ENCODE measurements at regions not wholly inside any gene's neighbourhood (a gene's known extent, or its start where the extent isn't known, plus 50 kb on each side); places are given as distances from the start of the nearest gene placed in this dataset.

GRCh38 chr4:167623241-167623572 lies 388.9 kb upstream of the SPOCK3 start:
- TF ChIP-seq ZFP37 (tag by site-specific recombination; IDR thresholded peaks at IDR 0.05) (no peak), KLF16 (tag by site-specific recombination; IDR thresholded peaks at IDR 0.05) (no peak), CTCF (tag by site-specific recombination; IDR thresholded peaks at IDR 0.05) (no peak), ZNF362 (tag by site-specific recombination; IDR thresholded peaks at IDR 0.05) (no peak), ZSCAN30 (tag by site-specific recombination; IDR thresholded peaks at IDR 0.05) (no peak), ZNF202 (tag by site-specific recombination; IDR thresholded peaks at IDR 0.05; ENCODE audit: borderline replicate concordance) (no peak), FEZF1 (tag by site-specific recombination; IDR thresholded peaks at IDR 0.05) (no peak), TCF7L2 (IDR thresholded peaks at IDR 0.05; ENCODE audit: borderline replicate concordance, low read depth, low read length) (no peak), GLI4 (tag by site-specific recombination; IDR thresholded peaks at IDR 0.05) (no peak), ZNF658 (tag by site-specific recombination; IDR thresholded peaks at IDR 0.05) (no peak), ZNF140 (tag by site-specific recombination; IDR thresholded peaks at IDR 0.05) (no peak), ZNF302 (tag by site-specific recombination; IDR thresholded peaks at IDR 0.05; ENCODE audit: low read depth) (no peak), ZBTB21 (tag by site-specific recombination; IDR thresholded peaks at IDR 0.05) (no peak)
- TF ChIP-seq, protein P1, sequence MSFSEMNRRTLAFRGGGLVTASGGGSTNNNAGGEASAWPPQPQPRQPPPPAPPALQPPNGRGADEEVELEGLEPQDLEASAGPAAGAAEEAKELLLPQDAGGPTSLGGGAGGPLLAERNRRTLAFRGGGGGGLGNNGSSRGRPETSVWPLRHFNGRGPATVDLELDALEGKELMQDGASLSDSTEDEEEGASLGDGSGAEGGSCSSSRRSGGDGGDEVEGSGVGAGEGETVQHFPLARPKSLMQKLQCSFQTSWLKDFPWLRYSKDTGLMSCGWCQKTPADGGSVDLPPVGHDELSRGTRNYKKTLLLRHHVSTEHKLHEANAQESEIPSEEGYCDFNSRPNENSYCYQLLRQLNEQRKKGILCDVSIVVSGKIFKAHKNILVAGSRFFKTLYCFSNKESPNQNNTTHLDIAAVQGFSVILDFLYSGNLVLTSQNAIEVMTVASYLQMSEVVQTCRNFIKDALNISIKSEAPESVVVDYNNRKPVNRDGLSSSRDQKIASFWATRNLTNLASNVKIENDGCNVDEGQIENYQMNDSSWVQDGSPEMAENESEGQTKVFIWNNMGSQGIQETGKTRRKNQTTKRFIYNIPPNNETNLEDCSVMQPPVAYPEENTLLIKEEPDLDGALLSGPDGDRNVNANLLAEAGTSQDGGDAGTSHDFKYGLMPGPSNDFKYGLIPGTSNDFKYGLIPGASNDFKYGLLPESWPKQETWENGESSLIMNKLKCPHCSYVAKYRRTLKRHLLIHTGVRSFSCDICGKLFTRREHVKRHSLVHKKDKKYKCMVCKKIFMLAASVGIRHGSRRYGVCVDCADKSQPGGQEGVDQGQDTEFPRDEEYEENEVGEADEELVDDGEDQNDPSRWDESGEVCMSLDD (tag by site-specific recombination; IDR thresholded peaks at IDR 0.05), result no peak
